GM19397 (cell line): ENCODE measurements at regions not wholly inside any gene's neighbourhood (a gene's known extent, or its start where the extent isn't known, plus 50 kb on each side); places are given as distances from the start of the nearest gene placed in this dataset.

ENCODE experiments used
- ATAC-seq: cut with Tn5 transposase; IDR thresholded peaks from one replicate; pipeline ENCODE4 v1.9.1; 2021; ENCODE audit warnings: mild to moderate bottlenecking, moderate library complexity; ENCODE audit not compliant: unreplicated experiment

DNA sequence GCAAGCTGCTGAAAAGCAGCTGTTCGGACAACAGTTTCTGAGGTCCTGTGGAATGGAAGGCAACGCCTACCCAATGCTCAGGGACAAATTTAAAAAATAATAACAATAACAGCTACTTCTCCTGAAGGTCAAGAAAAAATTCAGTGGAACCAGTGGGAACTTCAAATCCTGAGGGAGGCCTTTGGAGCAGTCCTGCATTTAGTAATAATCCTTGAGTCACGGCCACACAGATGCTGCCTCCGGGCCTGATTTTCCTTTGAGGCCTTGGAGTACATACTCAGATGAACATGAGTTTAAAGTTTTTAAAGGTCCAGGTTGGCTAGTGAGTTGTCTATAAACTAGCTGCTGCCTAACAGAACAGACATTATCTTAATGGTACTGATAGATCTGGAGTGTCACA, 268.0 kb downstream of the MSRB3 start:
- ATAC-seq = no peak

DNA sequence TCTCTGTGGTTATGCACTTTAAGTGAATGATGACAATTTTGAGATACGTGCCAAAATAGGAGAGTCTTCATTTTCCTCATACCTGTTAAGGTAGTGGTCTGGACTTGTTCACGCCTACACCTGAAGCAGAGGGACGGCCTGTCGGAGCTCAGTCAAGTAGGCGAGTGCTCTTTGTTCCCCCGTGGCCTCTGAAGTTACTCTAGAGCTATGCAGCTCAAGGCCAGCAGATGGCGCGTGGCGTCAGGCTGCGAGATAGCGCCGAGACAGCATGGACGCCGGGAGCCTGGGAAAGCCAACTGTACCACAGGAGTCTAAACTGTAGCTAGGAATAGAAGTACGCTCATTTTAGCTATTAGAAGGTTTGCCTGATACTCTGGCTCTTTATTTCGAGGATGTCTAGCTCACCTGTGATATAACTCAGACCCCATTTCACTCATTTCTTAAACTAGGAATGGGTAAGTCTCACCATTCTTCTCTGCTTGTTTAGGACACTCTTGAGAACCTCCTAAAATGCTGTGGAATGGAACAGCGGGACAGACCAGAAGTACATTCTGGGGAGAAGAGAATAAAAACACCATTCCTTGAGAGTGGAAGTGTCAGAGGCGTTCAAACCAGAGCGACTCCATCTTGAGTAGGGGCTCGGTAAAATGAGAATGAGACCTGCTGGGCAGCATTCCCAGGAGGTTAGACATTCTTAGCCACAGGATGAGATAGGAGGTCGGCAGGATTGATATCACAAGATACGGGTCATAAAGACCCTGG, 267.4 kb upstream of the HMGA2 start:
- ATAC-seq = peak; percentile 99

DNA sequence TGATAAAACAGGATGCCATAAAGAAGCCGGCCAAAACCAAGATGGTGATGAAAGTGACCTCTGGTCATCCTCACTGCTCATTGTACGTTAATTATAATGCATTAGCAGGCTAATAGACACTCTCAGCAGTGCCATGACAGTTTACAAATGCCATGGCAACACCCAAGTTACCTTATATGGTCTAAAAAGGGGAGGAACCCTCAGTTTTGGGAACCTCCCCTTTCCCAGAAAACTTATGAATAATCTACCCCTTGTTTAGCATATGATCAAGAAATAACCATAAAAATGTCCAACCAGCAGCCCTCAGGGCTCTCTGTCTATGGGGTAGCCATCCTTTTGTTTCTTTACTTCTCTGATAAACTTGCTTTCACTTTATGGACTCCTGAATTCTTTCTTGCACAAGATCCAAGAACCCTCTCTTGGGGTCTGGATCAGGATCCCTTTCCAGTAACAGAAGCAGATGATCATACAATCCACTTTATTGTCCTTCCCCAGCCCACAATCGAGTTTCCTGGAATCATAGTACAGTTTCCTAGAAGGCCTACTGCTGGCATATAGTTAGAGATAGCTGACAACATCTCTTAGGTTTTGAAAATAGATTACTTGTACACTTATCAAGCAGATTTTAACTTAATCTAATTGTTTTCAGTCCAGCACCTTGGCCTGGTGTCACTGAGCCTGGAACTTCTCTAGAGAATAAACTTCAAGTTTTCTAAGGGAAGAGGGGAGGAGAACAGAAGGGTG, 266.7 kb upstream of the HMGA2 start:
- no peak for ATAC-seq

DNA sequence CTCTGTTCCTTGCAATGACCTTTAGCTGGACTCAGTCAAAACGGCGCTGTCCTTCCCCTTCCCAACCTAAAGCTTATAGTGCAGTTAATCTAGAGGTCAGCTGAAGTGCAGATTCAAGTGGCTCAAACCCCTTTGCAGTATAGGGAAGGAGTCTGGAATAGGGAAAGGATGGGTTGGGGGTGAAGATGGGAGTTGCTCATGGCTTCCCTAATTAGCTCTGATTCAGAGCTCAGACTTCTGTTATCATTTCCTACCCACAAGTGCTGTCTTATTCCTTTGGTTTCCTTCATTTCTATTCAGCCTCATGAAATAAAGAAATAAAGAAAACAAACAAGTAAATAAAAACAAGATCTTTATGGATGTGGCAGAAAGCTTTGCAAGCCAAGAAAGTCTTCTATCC, 264.0 kb upstream of the HMGA2 start:
- ATAC-seq = no peak

DNA sequence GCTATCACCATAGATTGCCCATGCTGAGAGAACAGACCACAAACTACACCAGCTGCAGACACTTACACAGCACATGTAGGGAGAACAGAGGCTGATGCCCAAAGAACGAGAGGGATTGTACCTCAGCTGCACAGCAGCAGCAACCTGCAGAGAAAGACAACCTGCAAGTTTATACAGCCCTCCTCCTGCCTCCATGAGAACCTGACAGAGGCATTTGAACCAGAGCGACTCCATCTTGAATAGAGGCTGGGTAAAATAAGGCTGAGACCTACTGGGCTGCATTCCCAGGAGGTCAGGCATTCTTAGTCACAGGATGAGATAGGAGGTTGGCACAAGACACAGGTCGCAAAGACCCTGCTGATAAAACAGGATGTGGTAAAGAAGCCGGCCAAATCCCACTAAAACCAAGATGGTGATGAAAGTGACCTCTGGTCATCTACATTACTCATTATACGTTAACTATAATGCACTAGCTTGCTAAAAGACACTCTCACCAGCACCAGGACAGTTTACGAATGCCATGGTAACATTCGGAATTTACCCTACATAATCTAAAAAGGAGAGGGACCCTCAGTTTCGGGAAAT, 262.4 kb upstream of the HMGA2 start:
- no peak for ATAC-seq

DNA sequence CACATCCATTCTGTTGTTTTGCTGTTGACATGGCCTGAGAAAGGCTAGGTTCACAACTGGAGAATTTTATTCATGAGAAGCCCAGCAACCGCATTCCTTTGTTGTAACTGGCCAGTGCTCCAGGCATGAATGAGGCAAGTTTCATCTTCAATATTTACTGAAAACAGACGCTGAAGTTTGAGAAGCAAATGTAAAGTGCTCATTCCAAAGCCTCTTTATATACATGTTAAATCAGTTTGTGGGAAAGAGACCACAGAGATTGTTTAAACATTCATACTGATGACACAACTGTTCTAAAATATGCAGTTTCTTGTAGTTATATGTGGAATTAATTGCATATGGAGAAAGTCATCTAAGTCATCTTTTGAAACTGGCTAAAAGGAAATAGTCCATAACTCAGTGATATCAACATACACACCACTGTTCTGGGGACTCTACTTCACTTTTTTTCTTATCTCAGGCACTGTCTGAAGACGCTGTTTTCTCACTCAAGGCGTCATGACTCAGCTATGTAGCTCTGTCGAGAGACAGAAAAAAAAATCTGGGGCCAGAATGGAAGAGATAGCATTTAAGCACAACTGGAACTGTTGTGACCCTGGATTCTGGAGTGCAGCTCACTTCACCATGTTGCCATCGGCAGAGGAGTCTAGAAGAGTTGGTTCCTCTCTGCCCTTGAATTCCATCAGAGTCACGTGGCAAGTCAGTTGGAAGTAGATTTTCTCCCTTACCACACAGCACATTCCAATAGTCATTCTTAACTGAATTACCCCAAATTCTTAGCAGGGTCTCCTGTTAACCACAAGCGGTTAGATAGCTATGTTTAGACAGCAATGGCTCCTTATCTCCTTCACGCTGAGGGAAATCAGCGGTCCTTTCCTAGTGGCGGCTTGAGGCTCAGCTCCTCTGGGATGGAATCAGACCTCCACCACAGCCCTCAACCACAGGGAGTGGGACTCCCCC, 258.4 kb upstream of the HMGA2 start:
- ATAC-seq = no peak

DNA sequence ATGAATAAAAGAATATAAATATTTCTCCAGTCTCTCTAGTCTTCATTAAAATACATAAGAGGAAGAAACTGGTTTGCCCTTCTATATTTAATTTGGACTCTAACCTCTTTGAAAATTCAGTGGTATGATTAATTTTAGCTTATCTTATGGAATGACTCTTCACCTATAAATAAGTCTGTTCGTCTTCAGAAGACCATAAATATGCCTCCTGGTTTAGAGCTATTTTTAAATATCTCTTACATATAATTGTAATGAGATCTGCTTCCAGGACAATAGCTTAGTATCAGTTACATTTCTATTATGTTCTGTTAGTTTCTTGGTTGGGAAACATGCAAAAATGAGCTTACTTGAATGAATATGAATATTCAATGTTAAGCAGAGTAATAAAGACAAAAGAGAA, 257.5 kb upstream of the HMGA2 start:
- ATAC-seq = no peak

DNA sequence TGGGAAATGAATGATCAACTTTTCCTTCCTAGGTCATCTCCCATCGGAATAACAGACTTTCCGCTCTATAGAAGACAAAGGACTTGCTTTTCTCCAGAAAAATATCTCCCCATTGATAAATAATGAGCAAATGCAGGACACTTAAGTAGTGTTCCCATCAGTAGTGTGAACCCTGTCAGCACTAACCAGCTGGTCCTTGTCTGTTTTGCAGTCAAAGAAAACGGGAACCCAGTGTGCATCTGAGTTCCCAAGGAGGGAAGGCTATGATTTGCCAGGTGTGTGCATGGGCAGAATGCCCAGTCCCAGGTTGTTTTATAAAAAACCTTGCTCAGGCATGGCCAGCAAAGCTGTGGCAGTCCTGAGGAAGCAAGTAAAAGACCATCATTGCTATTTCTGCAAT, 256.5 kb upstream of the HMGA2 start:
- no peak for ATAC-seq

DNA sequence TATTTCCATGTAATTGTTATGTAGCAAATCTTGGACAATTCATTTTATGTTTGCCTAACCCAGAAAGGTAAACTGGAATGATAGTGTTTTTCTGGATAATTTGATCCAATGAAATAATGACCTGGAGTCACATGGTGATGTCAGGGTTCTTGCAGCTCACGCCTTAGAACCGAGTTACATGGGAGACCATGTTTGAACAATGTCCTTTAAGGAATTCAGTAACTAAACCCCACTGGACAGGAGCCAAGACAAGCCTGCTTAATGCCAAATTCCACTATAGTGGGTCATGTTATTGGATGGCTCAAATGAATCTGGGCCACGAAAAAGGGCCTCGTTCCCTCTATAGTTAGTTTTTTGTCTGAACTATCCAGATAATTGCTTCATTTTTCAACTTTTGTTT, 255.8 kb upstream of the HMGA2 start:
- no peak for ATAC-seq

DNA sequence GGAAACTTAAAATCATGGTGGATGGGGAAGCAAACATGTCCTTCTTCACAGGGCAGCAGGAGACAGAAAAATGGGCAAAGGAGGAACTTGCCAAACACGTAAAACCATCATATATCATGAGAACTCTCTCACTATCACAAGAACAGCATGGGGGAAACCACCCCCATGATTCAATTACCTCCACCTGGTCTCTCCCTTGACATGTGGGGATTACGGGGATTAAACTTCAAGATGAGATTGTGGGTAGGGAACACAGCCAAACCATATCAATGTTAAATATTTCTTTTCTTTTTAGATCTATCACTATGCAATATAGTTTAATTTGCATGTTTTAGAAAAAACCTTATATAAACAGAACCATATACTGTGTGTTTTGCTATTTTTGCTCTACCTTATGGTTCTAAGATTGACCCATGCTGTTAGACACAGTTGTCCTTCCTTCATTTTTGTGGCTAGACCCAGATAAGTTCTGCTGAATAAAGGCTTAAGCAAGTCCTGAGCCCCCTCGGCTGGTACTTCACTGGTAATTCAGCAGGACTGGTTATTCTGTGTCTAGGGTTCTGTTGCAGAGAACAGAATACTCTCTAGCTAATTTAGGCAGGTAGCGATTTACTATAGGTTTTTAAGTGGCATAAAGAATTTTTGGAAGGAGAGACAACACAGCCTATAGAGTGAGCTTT, 253.7 kb upstream of the HMGA2 start:
- no peak for ATAC-seq

DNA sequence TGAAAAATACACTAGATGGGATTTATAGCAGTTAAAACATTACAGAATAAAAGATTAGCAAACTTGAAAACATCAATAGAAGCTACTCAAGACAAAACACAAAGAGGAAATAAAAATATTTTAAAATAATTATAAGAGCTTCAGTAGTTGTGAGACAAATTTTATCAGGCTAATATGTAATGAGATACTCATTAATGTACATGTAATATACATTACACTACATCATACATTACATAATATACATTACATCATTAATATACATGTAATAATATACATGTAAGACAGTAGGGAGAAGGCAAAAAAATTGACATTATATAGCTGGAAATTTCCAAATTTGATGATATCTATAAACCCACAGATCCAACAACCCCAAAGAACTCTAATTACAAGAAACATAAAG, 249.4 kb upstream of the HMGA2 start:
- ATAC-seq = no peak

DNA sequence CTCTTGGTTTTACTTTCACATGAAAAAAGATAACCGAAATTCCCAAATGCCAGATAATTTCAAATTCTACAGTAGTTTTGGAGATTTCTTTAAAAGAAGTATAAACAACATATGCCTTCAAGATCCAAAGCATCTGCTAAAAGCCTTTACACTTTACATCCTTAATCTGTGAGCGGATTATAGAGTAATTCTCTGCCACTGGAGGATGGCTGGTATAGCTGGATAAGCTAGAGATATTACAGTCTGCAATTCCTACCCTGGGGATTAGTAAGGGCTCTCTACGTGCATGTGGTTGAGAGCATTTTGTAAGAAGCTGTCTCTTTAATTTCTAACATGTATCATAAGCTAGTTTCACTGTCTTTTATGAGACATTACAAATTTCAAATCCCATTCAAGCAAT, 240.3 kb upstream of the HMGA2 start:
- no peak for ATAC-seq

DNA sequence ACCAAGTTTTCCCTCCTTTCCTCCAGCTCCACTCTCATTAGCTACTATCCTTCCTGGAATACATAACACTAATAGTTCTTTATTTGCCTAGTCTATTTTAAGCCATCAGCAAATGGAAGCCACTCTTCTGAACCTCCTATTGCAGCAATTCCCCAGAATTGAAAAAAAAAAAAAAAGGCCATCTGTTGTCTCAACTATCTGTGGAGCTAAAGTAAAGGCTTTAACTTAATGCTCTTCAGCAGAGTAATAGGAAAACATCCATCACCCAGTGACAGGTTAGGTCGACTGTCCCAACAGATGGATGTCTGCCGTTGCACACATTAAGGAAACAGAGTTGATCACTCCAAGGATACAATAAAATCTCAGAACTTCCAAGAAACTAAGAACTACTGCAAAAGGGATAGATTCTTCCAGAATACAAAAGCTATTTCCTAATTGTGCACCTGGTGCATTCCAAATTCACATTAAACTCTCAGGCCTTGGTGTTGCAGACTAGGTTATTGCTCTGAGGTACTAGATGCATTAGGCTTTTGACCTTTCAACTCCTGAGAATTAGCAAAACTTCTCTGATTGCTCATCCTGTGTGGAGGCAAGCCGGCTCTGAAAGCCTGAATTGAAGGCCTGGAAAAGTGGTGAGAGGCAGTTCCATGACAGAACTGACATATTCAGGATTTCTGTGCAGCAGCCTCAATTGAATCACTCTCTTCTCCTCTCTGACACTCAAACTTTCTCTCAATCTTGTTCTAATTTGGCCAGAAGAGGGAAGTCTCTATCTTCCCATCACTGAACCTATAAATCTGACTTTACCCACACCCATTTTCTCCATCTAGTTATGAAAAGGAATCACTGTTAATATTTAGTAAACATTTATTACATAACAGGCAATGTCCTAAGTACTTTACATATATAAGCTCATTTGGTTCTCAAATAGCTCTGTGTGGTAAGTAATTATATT, 238.4 kb upstream of the HMGA2 start:
- ATAC-seq = no peak

DNA sequence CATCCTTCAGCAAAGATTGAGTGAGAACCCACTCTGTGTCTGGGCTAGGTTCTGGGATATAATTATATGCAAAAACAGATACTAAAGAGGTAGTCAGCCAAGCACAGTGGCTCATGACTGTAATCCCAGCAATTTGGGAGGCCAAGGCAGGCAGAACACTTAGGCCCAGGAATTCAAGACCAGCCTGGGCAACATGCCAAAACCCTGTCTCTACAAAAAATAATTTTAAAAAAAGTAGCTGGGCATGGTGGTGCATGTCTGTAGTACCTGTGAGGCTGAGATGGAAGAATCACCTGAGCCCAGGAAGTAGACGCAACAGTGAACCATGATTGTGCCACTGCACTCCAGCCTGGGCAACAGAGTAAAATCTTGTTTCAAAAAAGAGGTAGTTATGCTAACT, 237.5 kb upstream of the HMGA2 start:
- no peak for ATAC-seq

DNA sequence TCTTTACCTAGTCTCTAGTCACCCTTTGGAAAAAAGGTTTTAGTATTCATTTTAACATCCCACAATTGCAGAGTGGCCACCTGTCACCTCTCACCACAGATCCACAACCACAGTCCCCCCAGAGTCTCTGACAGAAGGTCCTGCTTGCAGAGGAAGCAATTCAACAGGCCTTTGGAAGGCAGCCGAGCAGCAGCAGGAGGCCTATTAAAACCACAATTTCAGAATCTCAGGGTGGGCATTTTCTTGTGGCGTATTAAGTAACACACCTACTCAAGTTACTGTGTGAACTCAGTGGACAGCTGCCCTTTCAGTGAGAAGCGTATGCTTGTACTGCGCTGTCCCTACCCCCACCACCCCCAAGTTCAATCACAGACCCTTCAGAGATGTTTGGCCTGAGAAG, 234.0 kb upstream of the HMGA2 start:
- no peak for ATAC-seq

DNA sequence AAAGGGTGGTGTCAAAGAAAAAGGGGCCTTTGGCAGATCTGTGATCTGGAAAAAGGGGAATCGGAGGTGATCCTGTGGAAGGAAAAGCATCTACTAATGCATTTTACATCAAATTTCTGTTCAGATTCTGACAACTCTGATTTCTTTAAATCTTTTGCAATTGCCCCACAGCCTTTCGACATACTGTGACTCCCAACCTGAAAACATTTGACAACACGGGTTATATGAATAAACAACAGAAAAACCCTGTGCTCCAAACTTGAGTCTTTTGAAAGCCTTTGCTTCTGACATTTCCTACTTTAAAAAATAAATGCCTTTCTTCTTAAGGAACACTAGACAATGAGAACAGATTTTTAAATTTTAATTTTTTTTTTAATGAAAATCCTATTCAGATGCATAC, 231.9 kb upstream of the HMGA2 start:
- no peak for ATAC-seq

DNA sequence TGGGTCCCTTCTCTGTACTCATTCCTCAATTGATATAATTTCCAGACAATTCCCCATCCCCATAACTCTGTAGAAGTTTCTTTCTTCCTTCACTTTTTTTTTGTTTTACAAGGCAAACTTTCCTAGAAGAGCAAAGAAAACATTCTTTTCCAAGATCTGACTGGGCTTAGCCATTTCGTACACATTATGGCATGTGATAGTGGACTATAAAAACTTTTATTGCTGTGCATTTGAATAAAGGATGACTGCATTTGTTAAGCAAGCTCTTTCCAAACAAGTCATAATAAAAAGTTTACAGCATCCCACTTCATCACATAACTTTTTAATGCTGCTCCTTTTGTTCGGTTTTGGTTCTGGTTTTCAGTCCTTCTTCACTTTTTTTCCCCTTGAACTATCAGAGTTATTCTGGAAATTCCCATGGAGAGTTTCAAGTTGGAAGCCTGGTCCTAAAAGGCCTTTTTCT, 231.0 kb upstream of the HMGA2 start:
- no peak for ATAC-seq

DNA sequence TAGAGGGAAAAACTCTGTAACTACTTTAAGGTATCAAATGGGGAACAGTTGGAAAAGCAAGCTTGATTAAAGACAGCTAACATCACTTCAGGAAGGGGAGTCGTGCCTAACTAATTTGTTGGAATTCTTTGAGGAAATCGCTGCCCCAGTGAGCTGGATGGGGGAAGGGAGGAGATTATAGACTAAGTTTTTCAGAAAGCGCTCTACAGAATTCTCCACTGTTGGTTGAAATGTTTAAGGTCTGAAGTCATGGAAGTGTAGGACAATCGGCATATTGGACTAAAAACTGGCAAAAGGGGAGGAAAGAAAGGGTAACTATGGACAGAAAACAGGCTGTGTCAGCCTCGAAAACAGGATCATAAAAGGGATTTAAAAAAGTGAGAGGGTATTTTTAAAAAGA, 229.9 kb upstream of the HMGA2 start:
- no peak for ATAC-seq

DNA sequence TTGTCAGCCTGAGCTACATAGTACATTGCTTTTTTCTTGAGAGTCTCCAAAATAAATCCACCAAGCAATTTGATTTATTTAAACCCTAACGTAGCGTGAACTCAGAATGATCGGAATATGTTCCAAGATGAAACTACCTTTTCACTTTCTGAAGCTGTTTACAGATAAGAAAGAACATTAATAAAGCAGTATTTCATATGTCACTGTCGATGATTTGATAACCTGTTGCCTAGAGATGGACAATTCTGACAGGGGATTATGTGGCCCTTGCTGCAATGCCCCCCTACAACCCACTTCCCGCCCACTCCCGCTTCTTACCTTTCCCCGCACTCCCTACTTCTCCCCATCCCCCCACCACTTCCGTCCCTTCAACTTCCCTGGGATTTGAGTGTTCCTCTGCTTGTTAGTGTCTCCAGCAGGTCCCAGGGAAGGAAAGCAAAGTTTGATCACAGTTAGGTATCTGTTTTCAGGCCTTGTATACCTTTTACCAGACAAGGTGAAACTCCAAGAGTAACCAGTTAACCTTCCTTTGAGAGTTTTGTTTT, 229.2 kb upstream of the HMGA2 start:
- no peak for ATAC-seq
